AG09309 (cell line): ENCODE measurements at regions not wholly inside any gene's neighbourhood (a gene's known extent, or its start where the extent isn't known, plus 50 kb on each side); places are given as distances from the start of the nearest gene placed in this dataset.

Source experiments
- DNase-seq: peaks from one replicate; pipeline ENCODE4 v3.0.0-alpha.2; 2010; ENCODE audit warnings: low read depth
- H3K4me3 ChIP-seq: 2 replicates; pipeline ENCODE4 v1.5.1; 2011; ENCODE audit warnings: mild to moderate bottlenecking, low read depth, low read length, moderate library complexity; ENCODE audit not compliant: control insufficient read depth
- CTCF ChIP-seq: IDR thresholded peaks from 2 replicates; pipeline ENCODE4 v1.5.1; 2011; ENCODE audit warnings: mild to moderate bottlenecking, low read depth, low read length, inconsistent platforms; ENCODE audit not compliant: insufficient read depth, control insufficient read depth; ENCODE audit errors: missing control alignments

DNA sequence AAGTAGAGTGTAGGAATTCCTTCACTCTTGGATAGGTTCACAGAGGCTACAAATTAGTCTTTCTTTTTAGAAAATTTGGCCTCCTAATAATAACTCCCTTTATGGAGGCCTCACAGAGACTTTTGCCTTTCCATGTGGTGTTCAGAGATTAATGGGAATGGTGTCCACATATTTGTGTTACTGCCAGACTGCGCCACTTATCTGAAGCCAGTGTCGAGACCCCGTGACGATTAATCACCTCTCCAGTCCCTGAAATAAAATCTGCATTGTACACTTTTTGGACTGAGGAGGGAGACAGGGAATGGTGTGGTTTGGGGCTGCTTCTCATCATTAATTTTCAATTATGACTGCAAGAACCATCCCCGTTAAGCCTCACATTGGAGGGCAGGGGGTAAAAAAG is 980.5 kb downstream of the FLRT2 start:
- DNase-seq: no peak
- no peak for TF ChIP-seq CTCF

DNA sequence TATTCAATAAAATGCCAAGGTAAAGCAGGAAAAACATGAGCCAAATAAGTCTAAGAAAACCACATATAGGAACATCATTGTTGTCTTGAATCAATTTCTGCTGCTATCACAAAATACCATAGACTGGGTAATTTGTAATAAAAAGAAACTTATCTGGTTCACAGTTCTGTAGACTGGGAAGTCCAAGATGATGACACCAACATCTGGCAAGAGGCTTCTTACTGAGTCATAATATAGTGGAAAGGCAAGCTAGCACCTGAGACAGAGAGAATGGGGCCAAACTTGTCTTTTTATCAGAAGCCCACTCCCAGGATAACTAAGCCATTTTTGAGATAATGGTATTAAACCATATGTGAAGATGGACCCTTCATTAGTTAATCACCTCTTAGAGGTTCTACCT is 975.9 kb downstream of the FLRT2 start:
- no peak overlapping the region for H3K4me3 ChIP-seq
- TF ChIP-seq CTCF: no peak
- no peak for DNase-seq

More for the DNA sequence above, 980.5 kb downstream of the FLRT2 start:
- H3K4me3 ChIP-seq: no peak overlapping the region

DNA sequence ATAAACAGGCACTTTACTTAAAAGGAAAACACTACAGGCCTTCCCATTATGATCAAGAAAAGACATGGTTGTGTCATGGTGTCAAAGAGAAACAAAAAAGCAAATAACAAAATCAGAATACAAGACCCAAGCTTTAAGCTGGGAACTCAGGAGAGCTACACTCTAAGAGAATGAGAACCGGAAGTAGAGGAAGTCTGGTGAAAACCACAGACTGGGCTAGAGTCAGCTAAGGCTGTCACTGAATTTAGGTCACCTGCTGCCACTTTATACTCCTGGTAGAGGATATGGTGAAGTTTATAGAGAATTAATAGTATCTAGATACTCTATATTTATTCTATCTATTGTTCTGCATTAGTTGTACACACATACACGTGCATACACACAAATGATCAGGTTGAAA is 971.7 kb downstream of the FLRT2 start:
- H3K4me3 ChIP-seq: no peak overlapping the region
- TF ChIP-seq CTCF: no peak
- DNase-seq: no peak

DNA sequence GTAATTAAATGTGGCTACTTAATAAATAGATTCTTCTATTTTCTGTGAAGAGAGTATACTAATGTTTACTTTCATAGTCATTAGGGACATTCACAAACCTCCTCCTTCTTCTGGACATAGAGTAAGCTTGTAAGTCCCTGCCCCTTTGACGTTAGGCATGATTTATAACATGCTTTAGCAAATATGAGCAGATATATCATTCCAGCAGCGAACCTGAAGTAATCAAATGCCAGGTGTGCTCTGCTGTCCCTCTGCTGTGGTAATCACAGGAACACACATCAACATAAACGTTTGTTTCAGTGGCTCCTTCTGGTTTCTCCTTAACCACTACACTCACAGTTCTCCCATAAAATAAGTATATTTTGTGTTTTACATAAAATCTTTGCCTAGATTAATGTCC is 961.8 kb downstream of the FLRT2 start:
- TF ChIP-seq CTCF: no peak
- no peak for DNase-seq

GRCh38 chr14:86481104-86481503 is 951.2 kb downstream of the FLRT2 start:
- no peak for DNase-seq
- TF ChIP-seq CTCF: no peak
- H3K4me3 ChIP-seq: no peak overlapping the region

More for the DNA sequence above, 961.8 kb downstream of the FLRT2 start:
- H3K4me3 ChIP-seq: no peak overlapping the region

DNA sequence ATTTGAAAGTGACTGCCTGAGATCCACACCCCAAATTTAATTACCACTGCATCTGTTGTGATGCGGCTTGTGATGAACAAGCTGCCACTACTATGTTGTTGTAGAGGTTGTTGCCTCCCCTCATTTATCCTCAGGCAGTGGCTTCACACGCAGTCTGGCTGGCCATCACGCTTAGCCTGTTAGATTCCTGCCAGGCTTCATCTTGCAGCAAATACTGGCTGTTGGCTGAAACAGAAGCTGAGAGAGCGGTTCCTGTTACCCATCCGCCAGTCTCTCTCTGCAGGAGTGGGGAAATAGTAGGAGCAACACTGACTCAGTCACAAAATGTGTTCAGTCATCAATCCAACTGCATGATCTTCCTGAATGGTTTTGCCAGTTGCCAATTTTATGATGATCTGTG is 934.4 kb downstream of the FLRT2 start:
- H3K4me3 ChIP-seq: no peak overlapping the region
- no peak for TF ChIP-seq CTCF
- no peak for DNase-seq

- DNase-seq: no peak
- no peak overlapping the region for H3K4me3 ChIP-seq
- TF ChIP-seq CTCF: peak; percentile 48
Observed at GRCh38 chr14:86462193-86462753, 932.3 kb downstream of the FLRT2 start.
